DMS53 (cell line): ENCODE measurements at regions not wholly inside any gene's neighbourhood (a gene's known extent, or its start where the extent isn't known, plus 50 kb on each side); places are given as distances from the start of the nearest gene placed in this dataset.

ENCODE experiments used
- DNase-seq: peaks from one replicate; lab custom pipeline; 2025; lab: John Stamatoyannopoulos, UW

DNA sequence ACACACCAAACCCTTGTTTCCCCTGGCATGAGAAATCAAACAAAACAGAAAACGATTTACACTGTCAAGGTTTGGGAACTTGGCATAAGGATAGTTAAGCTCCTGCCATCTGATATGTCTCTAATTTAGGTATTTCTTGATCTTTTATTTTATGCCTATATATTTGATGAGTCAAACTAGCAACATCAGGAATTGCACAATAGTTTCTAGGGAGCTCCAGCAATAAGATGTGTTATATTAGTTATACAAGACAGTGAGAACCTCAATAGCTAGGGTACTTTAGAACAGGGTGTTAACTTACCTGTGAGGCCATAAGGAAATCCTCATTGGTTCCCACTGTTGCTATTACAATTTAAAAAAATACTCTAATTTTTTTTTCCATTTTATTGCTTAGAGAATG lies 474.2 kb downstream of the GBA3 start:
- DNase-seq: no peak

DNA sequence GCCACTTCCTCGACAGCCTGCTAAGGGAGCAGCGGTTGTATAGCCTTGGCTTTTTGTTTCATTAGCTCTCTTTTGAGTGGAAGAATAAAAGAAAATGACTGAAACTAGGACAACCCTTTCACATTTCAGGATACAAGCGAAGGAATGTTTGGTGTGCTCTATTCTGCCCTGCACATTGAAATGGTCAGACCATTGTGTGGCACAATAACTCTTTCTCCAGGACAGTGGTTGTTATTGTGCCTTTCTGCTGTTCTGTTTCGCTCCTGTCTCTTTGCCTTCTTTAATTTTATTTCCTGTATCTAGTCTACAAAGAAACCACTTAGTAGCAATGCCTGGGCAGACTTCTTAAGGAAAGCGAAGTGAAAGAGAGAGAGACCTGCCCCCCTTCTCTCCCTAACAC lies 473.7 kb downstream of the GBA3 start:
- DNase-seq: no peak

DNA sequence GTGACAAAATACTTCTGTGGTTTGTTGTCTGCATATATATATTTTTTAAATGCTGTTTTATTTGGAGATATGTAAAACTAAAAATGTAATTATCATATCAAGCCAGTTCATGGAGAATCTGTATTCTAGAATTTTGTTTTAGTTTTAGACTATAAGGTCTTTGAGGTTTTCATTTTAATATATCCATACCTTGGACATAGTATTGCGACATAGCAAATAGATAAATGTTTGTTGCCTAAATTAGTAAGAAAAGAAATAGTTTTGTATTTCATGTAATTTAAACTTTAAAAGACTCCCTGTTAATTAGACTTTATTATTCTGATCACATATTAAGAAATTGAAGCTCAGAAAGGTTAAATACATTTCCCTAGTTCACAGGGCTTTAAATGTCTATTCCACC lies 472.9 kb downstream of the GBA3 start:
- no peak for DNase-seq

DNA sequence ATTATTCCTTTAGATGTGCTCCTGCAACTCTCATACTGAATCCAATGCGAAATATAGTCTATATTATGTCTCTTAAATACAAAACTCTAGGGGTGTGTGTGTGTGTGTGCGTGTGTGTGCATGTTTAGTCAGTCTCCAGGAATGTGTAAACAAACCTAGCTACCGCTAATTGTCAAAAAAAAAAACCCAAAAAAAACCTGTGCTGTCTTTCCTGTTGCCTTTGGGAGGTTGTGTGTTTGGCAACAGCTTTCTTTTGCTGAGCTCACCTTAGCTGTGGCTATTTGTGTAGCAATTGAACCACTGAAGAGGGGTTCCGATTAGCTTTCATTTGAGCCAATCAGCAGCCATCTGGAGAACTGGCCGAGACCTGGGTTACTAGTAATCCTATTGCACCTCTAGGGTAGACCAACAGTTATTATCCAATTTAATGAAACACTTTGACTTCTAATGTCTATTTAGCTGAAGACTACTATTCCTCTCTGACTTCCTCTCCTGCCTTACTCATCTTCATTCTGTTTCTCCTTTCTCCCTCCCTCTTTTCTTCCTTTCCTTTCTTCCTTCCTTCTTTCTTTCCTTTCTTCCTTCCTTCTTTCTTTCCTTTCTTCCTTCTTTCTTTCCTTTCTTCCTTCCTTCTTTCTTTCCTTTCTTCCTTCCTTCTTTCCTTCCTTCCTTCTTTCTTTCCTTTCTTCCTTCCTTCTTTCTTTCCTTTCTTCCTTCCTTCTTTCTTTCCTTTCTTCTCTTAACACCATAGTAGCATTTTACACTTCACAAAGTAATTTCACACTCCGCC lies 471.1 kb downstream of the GBA3 start:
- peak; percentile 69 for DNase-seq

DNA sequence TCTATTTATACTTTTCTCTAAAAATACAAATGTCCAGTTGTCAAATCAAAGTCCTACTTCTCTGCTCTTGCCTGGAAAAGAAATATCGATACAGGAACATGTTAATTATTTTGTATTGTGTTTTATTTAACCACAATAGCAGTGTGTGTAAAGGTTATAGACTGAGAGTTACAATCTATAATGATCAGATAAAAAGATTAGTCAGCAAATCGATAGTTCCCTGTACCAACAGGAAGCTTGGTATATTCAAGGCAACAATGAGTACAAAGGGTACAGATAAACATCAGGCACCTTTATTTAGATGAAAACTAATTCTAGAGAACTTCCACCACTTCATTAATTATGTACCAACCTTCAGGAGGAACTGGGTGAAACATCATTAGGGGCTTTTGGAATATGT lies 469.5 kb downstream of the GBA3 start:
- no peak for DNase-seq

DNA sequence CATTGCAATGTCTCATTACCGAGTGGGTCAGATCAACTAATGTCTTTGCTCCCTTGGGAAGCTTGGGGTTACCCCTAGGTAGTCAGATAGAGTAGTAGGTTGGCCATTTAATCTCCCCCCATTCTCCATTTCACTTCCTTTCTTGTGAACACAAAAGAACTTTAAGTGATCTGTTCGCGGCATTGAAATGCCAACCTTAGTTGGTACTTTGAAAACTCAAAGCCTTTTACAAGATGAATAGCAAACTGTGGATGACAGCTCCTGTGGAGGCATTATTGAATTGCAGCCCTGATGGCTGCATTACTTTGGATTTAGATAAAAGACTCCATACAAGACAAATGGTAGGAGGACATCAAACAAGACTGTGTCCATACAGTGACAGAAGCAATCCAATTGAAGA lies 469.1 kb downstream of the GBA3 start:
- DNase-seq: no peak

DNA sequence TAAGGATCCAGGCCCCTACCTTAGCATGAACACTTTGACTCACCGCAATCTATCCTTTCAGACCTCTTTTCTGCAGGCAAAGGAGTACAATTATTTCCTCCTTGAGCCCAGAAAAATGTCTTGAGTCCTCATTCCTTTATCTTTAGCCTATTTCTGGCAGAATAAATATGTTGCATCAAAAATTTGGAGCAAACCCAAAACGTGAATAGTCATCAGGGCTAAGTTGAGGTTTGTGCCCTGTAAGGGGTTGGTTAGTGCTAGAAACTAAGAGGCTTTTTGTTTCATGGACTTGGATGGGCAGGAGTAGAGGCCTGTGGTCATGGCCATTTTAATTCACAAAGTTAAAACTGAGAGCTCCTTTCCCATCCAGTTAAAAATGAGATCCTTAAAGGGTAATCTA lies 460.3 kb downstream of the GBA3 start:
- no peak for DNase-seq

DNA sequence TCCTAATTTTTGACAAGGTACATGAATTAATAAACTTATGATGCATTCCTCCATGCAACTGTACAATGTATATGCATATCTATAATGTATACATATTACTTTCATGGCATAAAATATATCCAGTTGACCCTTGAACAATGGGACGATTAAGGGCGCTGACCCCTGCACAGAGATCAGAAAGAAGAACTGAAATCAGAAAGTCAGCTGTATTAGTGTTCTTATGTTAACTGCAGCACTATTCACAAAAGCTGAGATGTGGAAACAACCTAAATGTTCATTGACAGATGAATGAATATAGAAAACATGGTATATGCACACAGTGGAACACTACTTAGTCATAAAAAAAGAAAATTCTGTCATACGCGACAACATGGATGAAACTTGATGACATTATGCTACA lies 457.1 kb downstream of the GBA3 start:
- DNase-seq: no peak

DNA sequence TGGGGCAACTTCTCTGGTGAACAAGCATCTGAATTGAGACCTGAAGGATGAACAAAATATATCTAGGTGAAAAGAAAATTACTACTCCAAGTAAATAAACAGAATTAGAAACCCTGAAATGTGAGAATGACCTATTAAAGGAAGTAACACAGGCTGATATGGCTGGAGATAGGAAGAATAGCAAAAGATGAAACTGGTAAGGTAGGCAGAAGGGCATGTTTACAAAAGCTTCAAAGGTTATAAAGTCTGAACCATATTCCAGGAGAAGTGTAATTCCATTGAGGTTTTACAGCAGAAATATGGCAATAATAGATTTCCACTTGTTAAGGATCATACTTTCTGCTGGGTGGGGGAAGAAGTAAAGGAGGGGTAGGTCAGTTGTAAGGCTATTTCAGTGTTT lies 452.0 kb downstream of the GBA3 start:
- no peak for DNase-seq

DNA sequence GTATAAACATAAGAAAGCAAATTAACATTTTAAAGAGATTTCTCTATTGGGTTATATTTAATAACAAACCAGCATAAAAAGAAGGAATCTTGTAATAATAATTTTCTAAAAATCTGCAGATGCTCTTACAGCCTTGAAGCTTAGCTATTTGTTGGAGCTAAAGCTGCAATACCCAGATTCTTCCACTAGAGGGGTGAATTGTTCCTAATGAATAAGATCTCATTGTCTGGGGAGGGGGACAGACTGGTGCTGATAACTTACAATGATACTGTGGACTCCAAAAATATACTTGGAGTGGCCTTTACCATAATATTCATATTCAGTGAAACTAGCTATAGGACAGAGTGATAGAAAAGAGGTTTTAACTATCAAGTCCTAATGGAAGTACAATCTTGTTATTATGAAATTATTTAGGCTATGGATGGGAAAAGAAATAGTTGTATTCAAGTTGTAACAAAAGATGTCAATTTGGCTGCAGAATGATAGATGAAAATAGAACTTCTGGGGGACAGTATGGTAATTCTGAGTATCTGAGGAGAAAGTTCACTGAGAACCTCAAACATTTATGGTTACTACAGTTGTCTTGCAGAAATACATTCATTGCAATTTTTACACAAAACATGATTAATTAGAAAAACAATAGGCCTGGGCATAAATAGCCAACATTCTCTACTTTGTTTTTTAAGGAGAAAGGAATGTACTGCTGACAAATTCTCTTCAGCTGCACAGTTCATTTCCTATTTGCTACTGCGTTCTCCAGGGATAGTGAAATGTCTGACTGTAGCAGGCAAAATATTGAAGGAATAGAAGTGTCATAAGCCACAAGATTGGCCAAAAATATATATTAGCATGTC lies 443.3 kb downstream of the GBA3 start:
- peak; percentile 85 for DNase-seq

DNA sequence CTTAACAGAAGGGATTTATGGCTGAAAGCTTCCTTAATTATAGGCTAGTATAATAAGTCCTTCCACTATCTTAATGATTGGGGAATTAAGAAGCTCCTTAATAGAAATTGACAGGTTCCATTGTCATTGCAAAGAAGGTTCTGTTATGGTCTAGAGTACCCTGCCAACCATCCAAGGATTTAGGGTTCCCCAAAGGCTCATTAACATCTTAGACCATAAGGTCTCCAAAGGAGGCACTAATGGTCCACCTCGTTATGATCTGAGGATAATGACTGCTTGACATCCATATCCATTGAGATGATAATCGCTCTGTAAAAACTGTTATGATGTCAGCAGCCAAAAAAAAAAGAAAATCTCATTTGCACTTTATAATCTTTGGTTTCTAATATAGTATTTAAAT lies 441.6 kb downstream of the GBA3 start:
- no peak for DNase-seq

DNA sequence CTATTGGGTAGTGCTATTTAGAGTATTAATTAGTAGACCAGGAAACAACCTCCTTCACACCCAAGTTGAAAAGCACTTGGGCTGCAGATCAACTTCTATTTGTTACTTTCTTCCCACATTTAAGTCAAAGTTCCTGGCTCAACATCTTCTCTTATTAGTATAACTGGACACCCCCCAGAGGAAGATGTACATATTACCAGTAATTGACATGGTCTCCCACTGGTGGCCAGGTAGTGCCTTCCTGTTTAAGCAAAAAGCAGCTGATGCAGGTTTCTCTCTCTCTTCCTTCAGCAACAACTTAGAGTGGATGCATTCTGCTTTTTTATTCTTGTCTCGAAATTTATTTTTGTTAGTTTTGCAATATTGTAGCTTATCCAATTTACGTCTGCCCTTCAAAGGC lies 438.1 kb downstream of the GBA3 start:
- peak; percentile 32 for DNase-seq

DNA sequence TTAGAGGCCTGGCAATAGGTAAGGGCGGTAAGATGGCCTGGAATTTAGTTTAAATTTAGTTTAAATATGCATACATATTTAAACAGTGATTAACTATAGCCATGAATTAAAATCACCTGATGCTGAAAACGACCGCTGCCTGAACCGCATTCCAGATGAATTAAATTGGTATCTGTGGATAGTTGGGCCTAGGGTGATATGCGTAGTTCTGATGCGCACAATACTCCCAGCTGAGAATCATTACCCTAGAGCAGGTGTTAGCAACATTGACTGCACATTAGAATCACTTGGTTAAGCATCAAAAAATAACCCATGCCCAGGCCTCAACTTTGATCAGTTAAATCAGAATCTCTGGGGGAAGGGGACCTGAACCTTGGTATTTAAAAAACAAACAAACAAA lies 432.4 kb downstream of the GBA3 start:
- no peak for DNase-seq

DNA sequence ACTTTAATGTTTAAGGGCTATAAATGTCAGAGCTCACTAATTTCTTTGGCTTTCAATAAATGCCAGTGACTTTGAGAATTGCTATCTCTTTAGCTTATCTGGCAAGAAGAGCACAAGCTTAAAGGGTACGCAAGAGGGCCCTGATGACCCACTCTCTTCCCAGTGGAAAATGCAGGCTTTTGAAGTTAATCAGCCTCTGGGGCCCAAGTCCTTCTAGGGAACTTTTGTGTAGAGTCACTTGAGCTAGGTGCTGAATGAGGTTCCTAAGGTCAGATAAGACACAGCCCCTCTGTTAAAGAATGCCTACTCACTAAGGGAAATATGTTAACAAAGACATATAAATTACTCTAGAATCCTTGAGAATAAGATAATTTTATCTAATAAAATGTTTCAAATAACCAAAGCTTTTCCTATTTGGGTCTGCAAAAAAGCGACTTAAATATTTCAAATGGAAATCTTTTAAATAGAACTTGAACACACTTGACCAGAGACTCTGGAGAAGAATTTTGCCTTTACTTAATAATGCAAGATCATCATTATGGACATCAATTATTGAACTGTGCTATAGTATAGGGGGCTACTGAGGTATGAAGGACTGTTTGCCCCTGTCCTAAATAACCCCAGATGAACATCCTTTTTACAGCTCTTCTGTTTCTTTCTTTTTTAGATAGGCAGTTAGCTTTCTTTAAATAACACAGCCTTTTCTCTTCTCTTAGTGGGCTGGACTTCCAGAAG lies 430.1 kb downstream of the GBA3 start:
- no peak for DNase-seq

DNA sequence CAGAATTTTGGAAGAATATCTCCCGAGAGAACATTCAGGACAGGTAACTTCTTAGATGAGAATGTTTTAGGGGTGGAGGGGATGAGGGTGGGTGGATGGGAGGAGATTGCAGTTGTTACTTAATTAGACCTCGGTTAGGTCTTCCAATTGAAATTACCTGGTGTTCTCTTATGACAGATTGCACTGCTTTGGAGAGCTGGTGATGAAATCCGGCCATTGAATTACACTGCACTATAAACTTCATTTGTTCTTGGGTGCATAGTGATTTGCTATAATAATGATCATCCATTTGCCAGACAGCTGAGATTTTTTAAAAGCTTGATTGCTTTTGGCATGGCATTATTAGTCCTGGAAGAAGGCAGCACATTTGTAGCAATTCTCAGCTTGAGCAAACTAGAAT lies 427.6 kb downstream of the GBA3 start:
- DNase-seq: no peak

DNA sequence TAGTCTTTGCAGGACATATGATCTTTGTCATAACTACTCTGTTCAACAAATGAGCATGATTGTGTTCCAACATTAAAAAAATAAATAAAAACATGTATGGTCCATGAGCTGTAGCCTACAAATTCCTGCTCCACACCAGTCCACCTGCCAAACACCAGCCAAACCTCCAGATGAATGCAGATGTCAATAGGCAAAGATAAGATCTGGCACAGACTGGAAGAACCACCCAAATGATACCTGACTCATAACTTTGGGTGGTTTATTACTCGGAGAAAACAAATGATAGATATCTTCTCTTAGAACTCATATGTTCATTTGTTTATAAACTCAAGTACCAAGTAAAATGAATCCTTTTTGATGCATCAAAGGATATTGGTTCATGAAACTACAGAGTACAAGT lies 425.1 kb downstream of the GBA3 start:
- DNase-seq: no peak

DNA sequence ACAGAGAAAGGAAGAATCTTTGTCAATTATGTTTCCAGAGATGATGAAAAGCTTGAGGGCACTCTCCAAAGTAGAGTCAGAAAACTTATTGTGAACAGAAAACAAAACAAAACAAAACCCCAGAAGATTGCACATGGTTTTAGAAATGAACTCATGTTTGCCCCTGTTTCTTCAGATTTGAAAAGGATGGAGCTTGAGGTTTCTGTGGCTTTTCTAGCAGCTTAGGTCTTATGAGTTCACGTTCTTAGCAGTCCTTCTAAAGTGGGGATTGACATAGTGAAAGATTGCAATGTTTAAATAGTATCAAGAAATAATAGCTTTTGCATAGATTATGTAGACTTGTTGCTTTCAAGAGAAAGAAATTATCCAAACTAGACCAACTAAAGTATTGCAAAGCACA lies 421.8 kb downstream of the GBA3 start:
- no peak for DNase-seq

DNA sequence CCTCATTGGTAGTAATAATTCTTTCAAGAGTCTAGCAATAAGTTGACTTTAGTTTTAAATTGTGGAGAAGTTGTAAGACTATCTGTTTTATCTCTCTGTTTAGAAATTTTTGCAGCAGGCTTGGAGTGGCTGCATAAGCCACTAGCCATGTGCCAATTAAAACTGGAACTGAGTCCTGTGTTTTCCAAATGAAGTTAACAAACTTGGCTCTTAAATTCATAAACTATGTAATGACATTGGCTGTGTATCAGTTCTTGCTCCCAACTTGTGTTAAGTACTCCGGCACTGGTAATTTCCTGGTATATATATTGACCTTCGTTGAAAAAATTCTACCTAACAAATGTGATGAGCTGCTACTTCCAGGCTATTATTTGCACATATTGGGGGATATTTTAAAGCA lies 420.4 kb downstream of the GBA3 start:
- DNase-seq: no peak

DNA sequence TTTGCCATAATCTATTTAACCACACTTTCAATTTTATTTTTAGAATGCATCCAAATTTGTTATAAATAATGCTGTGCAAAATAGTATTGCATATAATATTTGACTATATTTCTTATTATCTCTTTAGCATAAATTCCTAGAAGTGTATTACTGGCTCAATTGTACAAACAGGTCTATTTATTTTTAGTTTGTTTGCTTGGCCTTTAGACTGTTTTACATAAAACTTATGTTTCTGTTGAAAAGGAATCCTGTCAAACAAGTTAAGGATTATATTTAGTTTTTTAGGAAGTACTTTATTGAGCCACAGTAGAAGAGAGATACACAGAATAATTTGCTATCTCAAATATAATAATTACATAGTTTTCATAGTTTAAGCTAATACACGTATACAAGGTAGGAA lies 413.8 kb downstream of the GBA3 start:
- no peak for DNase-seq

DNA sequence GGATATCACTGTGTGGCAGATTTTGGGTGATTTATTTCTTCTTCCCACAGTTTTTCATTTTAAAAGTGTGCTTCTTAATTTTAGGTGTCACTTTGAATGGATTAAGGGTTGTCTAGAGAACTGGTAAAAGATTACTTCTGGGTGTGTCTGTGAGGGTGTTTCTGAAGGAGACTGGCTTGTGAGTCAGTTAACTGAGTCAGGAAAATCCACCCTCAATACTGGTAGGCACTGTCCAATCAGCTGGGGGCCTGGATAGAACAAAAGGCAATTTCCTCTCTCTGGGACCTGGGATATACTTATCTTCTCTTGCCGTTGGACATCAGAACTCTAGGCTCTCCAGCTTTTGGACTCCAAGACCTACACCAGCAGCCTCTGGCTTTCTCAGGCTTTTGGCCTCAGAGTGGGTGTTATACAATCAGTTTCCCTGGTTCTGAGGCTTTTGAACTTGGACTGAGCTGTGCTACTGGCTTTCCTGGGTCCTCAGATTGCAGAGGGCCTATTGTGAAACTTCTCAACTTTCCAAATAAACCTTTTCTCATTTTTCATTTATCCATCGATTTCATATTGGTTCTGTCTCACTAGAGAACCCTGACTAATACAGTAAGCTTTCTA lies 413.1 kb downstream of the GBA3 start:
- DNase-seq: no peak

DNA sequence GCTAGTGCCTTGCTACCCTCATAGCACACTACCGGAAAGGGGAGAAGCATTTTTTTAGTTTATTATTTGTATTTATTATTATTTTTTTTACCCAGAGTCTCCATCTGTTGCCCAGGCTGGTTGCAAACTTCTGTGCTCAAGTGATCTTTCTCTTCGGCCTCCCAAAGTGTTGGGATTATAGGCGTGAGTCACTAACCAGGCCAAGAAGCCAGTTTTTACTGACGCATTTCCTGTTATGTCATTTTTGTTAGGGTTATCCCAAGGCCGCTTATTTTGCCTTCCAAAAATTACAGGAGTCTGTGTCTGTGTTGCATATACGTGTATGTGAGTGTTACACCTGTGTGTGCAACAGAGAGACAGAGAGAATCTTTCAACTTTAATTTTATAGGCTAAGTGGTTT lies 404.5 kb downstream of the GBA3 start:
- peak; percentile 7 for DNase-seq

DNA sequence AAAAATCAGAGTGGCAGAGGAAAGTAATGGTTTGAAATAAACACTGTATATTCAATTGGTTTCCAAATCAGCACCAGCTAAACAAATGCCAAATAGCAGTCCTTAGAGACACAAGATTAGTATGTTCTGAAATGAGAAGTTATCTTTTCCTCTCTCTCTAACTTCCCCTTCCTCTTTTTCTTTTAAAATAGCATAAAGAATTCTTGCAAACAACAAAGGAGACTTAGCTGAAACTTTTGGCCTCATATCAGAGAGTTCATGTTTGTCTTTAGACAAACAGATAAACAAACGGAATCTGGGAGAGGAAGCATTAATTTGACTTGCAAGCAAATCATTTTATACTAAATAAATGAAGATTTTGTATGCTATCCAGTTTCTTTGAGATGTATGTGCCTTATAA lies 399.0 kb downstream of the GBA3 start:
- no peak for DNase-seq

DNA sequence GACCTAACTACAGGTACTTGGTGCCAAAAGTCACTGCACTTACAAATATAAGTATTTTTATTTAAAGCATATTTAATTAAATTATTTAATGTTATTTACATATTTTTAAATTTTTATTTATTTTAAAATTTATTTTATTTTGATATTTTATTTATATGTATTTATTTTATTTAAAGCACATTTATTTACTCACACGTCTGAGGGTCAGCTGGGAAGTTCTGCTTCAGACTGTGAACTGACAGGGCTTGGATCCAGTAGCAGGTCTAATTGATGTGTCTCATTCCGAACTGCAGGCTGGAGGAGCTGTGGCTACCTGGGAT lies 392.5 kb downstream of the GBA3 start:
- DNase-seq: no peak
